Rectal smooth muscle tissue (tissue), 1 donor: ENCODE measurements at regions not wholly inside any gene's neighbourhood (a gene's known extent, or its start where the extent isn't known, plus 50 kb on each side); places are given as distances from the start of the nearest gene placed in this dataset.

ENCODE experiments used
- H3K27ac ChIP-seq: one replicate; pipeline ENCODE4 v1.7.0; 2013; ENCODE audit warnings: low read depth, low read length, inconsistent platforms
- H3K27me3 ChIP-seq: one replicate; pipeline ENCODE4 v1.7.0; 2013; ENCODE audit warnings: low read length; ENCODE audit not compliant: control insufficient read depth, insufficient read depth
- H3K36me3 ChIP-seq: one replicate; pipeline ENCODE4 v1.7.0; 2013; ENCODE audit warnings: low read length; ENCODE audit not compliant: control insufficient read depth, insufficient read depth
- H3K4me1 ChIP-seq: one replicate; pipeline ENCODE4 v1.7.0; 2013; ENCODE audit warnings: low read length; ENCODE audit not compliant: control insufficient read depth, insufficient read depth
- H3K4me3 ChIP-seq: one replicate; pipeline ENCODE4 v1.7.0; 2013; ENCODE audit warnings: low read length
- H3K9ac ChIP-seq: one replicate; pipeline ENCODE4 v1.7.0; 2013; ENCODE audit warnings: low read length

DNA sequence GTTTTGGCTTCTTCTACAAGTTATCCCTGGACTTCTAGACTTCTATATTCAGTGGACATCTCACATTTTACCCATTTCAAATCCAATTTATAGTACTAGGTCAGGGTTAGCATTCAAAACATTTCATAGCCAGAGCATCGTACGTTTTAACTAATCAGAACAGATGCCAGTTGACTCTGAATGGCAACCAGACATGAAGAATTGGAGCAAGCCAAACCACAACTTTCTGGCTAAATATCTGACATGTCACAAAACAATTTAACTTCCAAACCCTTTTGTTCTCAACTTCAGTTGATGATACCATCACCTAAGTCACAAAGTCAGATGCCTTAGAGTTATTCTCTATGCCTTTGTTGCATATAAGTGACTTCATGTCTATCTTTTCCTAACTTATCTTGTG, 1105.7 kb downstream of the XPNPEP1 start:
- Histone ChIP-seq H3K27me3 (no peaks in the 10 kb centered on the region), H3K4me1 (no peaks in the 10 kb centered on the region), H3K36me3 (no peaks in the 10 kb centered on the region), H3K4me3 (no peak overlapping the region), H3K27ac (no peak overlapping the region), H3K9ac (no peak overlapping the region)

GRCh38 chr10:108817135-108817534, 1106.2 kb downstream of the XPNPEP1 start:
- H3K4me1 ChIP-seq, result no peaks in the 10 kb centered on the region
- H3K4me3 ChIP-seq, result no peak overlapping the region
- no peaks in the 10 kb centered on the region for H3K27me3 ChIP-seq
- H3K27ac ChIP-seq, result no peak overlapping the region
- H3K36me3 ChIP-seq, result no peaks in the 10 kb centered on the region
- H3K9ac ChIP-seq, result no peak overlapping the region

- no peak overlapping the region for H3K9ac ChIP-seq
- H3K36me3 ChIP-seq, result no peaks in the 10 kb centered on the region
- no peak overlapping the region for H3K4me3 ChIP-seq
- H3K4me1 ChIP-seq, result no peaks in the 10 kb centered on the region
- H3K27me3 ChIP-seq, result no peaks in the 10 kb centered on the region
- H3K27ac ChIP-seq, result no peak overlapping the region
Observed at GRCh38 chr10:108812906-108813305, 1110.4 kb downstream of the XPNPEP1 start.

DNA sequence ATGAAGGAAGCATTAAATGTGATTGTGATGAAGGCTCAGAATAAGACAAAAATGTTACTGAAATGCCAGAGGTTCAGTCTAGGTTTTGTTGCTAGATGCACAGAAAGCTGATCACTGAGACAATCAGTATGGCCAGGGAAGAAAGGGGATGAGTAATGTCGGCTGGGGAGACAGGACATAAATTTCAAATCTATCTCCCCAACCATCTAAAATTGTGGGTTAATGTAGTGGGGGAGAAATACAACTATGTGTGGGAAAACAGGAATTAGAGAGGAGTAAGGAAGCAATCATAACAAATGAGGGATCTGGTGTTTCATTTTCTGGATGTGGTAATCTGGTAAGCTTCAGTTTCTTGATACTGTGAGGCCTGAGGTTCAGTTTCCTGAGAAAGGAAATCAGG, 1111.0 kb downstream of the XPNPEP1 start:
- Histone ChIP-seq H3K36me3 (no peaks in the 10 kb centered on the region), H3K27me3 (no peaks in the 10 kb centered on the region), H3K9ac (no peak overlapping the region), H3K4me3 (no peak overlapping the region), H3K27ac (no peak overlapping the region), H3K4me1 (no peaks in the 10 kb centered on the region)

DNA sequence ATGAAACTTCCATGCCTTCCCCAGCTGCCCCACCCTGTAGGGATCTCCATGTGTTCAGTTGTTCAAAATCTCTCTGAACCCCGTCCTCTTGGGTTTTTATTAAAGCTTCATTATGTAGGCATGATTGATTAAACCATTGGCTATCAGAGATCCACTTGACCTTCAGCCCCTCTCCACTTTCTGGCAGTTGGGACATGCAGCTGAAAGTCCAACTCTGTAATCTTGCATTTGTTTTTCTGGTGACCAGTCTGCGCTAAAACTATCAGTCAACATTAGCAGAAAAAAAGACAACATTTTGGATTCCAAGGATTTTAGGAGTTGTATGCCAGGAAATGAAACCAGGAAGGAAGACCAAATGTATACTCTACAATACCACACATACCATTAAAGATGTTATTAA, 1115.1 kb downstream of the XPNPEP1 start:
- Histone ChIP-seq H3K4me3 (no peak overlapping the region), H3K36me3 (no peaks in the 10 kb centered on the region), H3K4me1 (no peaks in the 10 kb centered on the region), H3K27ac (no peak overlapping the region), H3K27me3 (no peaks in the 10 kb centered on the region), H3K9ac (no peak overlapping the region)

DNA sequence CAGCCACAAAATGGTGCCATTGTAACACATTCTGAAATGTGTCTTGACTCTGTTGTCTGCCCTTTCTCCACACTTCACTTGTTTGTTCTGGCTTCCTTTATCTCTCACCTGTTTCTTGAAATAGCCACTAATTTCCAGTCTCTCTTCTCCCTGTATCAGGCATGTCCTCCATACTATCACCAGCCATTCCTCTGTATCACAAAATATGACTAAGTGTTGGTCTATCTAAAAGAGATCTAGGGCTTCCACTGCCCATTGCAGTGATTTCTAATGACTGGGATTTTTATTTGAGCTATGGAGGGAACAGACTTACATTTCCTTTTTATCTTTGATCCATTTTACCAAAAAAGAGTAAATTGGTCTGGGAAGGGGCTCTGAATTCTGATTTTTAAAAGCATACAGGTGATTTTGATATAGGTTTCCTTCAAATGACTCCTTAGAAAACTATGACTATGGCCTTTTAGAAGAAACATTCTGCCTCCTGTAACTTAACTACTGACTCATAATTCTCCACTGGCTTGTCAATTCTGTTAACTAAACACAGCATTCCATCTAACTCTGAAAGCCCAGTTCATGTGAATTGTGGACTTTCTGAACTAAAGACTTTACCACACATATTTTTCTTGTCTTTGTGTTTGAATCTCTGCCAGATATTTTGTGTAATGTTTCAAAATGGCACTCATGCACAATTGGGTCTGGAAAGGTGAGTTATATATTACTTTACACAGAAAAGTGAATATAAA, 1121.4 kb downstream of the XPNPEP1 start:
- Histone ChIP-seq H3K4me1 (no peaks in the 10 kb centered on the region), H3K27ac (no peak overlapping the region), H3K4me3 (no peak overlapping the region), H3K9ac (no peak overlapping the region), H3K36me3 (no peaks in the 10 kb centered on the region), H3K27me3 (no peaks in the 10 kb centered on the region)

DNA sequence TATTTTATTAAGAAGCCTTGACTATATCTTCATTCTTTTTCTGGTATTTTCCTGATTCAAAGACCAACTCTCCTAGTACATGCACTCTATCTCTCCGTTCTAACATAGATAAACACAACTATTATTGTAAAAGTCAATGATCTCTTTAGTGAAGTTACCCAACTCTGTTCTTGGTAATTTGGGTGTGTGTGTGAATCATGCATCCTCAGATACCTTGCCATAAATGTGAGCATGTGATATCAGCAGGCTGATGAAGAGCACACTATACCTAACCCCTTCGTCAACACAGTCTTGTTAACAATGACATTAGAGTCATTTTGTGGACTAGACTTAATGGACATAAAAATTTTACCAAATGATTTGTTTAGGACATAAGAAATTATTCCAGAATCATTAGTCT, 1122.1 kb downstream of the XPNPEP1 start:
- Histone ChIP-seq H3K9ac (no peak overlapping the region), H3K4me3 (no peak overlapping the region), H3K27ac (no peak overlapping the region), H3K27me3 (no peaks in the 10 kb centered on the region), H3K4me1 (no peaks in the 10 kb centered on the region), H3K36me3 (no peaks in the 10 kb centered on the region)

GRCh38 chr10:108797573-108797972, 1125.7 kb downstream of the XPNPEP1 start:
- Histone ChIP-seq H3K9ac (no peak overlapping the region), H3K4me1 (no peaks in the 10 kb centered on the region), H3K4me3 (no peak overlapping the region), H3K27ac (no peak overlapping the region), H3K36me3 (no peaks in the 10 kb centered on the region), H3K27me3 (no peaks in the 10 kb centered on the region)

GRCh38 chr10:108791794-108792474, 1131.4 kb downstream of the XPNPEP1 start:
- Histone ChIP-seq H3K9ac (no peak overlapping the region), H3K27me3 (no peaks in the 10 kb centered on the region), H3K4me3 (no peak overlapping the region)

GRCh38 chr10:108791030-108791429, 1132.3 kb downstream of the XPNPEP1 start:
- no peaks in the 10 kb centered on the region for H3K36me3 ChIP-seq

More at GRCh38 chr10:108791794-108792474, 1131.4 kb downstream of the XPNPEP1 start:
- Histone ChIP-seq H3K27ac (no peak overlapping the region), H3K36me3 (no peaks in the 10 kb centered on the region), H3K4me1 (no peaks in the 10 kb centered on the region)

GRCh38 chr10:108789919-108790318, 1133.4 kb downstream of the XPNPEP1 start:
- Histone ChIP-seq H3K27ac (no peak overlapping the region), H3K36me3 (no peaks in the 10 kb centered on the region), H3K4me3 (no peak overlapping the region), H3K4me1 (no peaks in the 10 kb centered on the region), H3K27me3 (no peaks in the 10 kb centered on the region), H3K9ac (no peak overlapping the region)

More at GRCh38 chr10:108791030-108791429, 1132.3 kb downstream of the XPNPEP1 start:
- Histone ChIP-seq H3K9ac (no peak overlapping the region), H3K27ac (no peak overlapping the region), H3K27me3 (no peaks in the 10 kb centered on the region), H3K4me1 (no peaks in the 10 kb centered on the region), H3K4me3 (no peak overlapping the region)

DNA sequence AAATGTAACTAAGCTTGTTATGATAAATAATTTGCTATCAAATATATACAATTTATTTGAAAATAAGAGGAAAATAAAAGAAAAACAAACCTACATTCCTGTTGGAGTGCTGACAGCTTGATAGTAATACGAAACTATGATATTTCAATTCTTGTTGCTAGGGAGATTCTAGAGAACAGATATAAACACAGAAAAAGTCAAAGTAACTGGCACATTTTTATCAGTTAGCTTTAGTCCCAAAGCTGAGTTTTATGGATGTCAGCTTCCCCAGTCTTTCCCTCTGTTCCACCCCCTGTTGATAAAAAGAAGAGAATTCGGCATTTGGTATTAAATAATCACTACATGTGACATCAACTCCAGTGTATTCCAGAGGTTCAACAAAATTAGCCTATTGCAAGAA, 1134.0 kb downstream of the XPNPEP1 start:
- no peak overlapping the region for H3K4me3 ChIP-seq
- no peaks in the 10 kb centered on the region for H3K27me3 ChIP-seq
- H3K27ac ChIP-seq, result no peak overlapping the region
- H3K4me1 ChIP-seq, result no peaks in the 10 kb centered on the region
- no peaks in the 10 kb centered on the region for H3K36me3 ChIP-seq
- H3K9ac ChIP-seq, result no peak overlapping the region

DNA sequence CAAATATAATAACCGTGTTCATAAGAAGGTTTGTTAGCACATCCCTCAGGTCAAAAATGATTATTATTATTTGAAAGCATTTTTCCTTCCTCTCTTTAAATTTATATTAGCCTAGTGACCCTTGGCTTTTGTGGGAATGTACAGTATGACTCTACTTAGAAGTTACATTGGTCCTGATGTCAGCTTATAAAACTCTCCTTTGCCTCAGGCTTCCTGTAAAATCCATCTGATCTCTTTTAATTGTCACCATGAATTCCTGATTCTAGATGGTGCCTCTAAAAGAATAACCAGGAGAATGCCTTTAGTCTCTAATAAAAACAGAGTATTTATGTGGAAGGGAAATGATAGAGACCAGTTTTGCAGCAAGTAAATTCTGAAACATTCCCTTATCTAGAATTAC, 1134.4 kb downstream of the XPNPEP1 start:
- H3K27me3 ChIP-seq, result no peaks in the 10 kb centered on the region
- H3K4me3 ChIP-seq, result no peak overlapping the region
- no peak overlapping the region for H3K9ac ChIP-seq
- H3K27ac ChIP-seq, result no peak overlapping the region
- H3K4me1 ChIP-seq, result no peaks in the 10 kb centered on the region
- H3K36me3 ChIP-seq, result no peaks in the 10 kb centered on the region
